IMR-90 (cell line): ENCODE measurements at regions not wholly inside any gene's neighbourhood (a gene's known extent, or its start where the extent isn't known, plus 50 kb on each side); places are given as distances from the start of the nearest gene placed in this dataset.

Experiments used
- ATAC-seq: fragments of 200-7000 bp; cut with Tn5 transposase; 2 replicates; pipeline ENCODE4 v1.9.1; 2020; ENCODE audit warnings: low read depth, mild to moderate bottlenecking, moderate library complexity
- BruUV-seq: library from RNA; stranded (reverse); fragments of 400-500 nt; replicated peaks from 2 replicates; lab custom pipeline; 2021; lab: Mats Ljungman, UMichigan
- CTCF ChIA-PET: fragments of 300-600 bp; formaldehyde crosslinking; extraction: SDS; loops from one replicate; lab custom pipeline; 2021; ENCODE audit warnings: antibody characterized with exemption; lab: Yijun Ruan, JAX
- POLR2A ChIA-PET: fragments of 300-600 bp; sonication (Branson Sonifier 250); formaldehyde crosslinking; loops from one replicate; lab custom pipeline; 2022; ENCODE audit warnings: antibody characterized with exemption; ENCODE audit not compliant: unreplicated experiment; lab: Charles Lee
- DNase-seq: peaks from one replicate; pipeline ENCODE4 v3.0.0; 2013
- H2AFZ ChIP-seq: replicated peaks from 2 replicates; pipeline ENCODE3; 2013; ENCODE audit warnings: low read length, mild to moderate bottlenecking; ENCODE audit not compliant: poor library complexity
- H2AK5ac ChIP-seq: 2 replicates; pipeline ENCODE4 v1.6.1; 2013; ENCODE audit warnings: low read depth, low read length, inconsistent platforms
- H2AK9ac ChIP-seq: replicated peaks from 2 replicates; pipeline ENCODE3; 2013; ENCODE audit warnings: mild to moderate bottlenecking, low read depth, low read length, moderate library complexity; ENCODE audit not compliant: poor library complexity
- H2BK120ac ChIP-seq: 2 replicates; pipeline ENCODE4 v1.6.1; 2013; ENCODE audit warnings: low read depth, low read length, inconsistent platforms
- H2BK15ac ChIP-seq: 3 replicates; pipeline ENCODE4 v1.6.1; 2013; ENCODE audit warnings: low read depth, low read length, inconsistent platforms
- H2BK20ac ChIP-seq: 2 replicates; pipeline ENCODE4 v1.6.1; 2013; ENCODE audit warnings: low read depth, mild to moderate bottlenecking, inconsistent platforms, low read length, moderate library complexity
- H2BK5ac ChIP-seq: 2 replicates; pipeline ENCODE4 v1.6.1; 2013; ENCODE audit warnings: mild to moderate bottlenecking, low read depth, low read length, inconsistent platforms; ENCODE audit not compliant: poor library complexity, severe bottlenecking
- H3K14ac ChIP-seq: replicated peaks from 2 replicates; pipeline ENCODE4 v1.6.1; 2013; ENCODE audit warnings: low read depth, low read length, inconsistent platforms
- H3K18ac ChIP-seq: 2 replicates; pipeline ENCODE4 v1.6.1; 2013; ENCODE audit warnings: low read depth, low read length, control low read depth
- H3K23ac ChIP-seq: 2 replicates; pipeline ENCODE4 v1.6.1; 2013; ENCODE audit warnings: low read depth, low read length, inconsistent platforms
- H3K27ac ChIP-seq: 2 replicates; pipeline ENCODE4 v1.5.1; 2013; ENCODE audit warnings: mild to moderate bottlenecking, control low read depth, low read length; ENCODE audit not compliant: insufficient read depth
- H3K27me3 ChIP-seq: 2 replicates; pipeline ENCODE4 v1.6.1; 2013; ENCODE audit warnings: low read length; ENCODE audit not compliant: control insufficient read depth, insufficient read depth
- H3K36me3 ChIP-seq: 2 replicates; pipeline ENCODE4 v1.6.1; 2013; ENCODE audit warnings: low read length, mixed read lengths; ENCODE audit not compliant: control insufficient read depth, insufficient read depth
- H3K4ac ChIP-seq: 2 replicates; pipeline ENCODE4 v1.6.1; 2013; ENCODE audit warnings: low read depth, low read length, inconsistent platforms
- H3K4me1 ChIP-seq: 2 replicates; pipeline ENCODE4 v1.6.1; 2013; ENCODE audit warnings: low read length, mixed read lengths; ENCODE audit not compliant: control insufficient read depth, insufficient read depth
- H3K4me2 ChIP-seq: 2 replicates; pipeline ENCODE4 v1.6.1; 2013; ENCODE audit warnings: low read depth, mild to moderate bottlenecking, control low read depth, low read length, moderate library complexity
- H3K4me3 ChIP-seq: 2 replicates; pipeline ENCODE4 v1.5.1; 2013; ENCODE audit warnings: low read depth, mild to moderate bottlenecking, control low read depth, low read length, moderate library complexity; ENCODE audit not compliant: insufficient read depth
- H3K56ac ChIP-seq: 2 replicates; pipeline ENCODE4 v1.6.1; 2013; ENCODE audit warnings: low read length, inconsistent platforms; ENCODE audit not compliant: insufficient read depth; ENCODE audit errors: extremely low read depth
- H3K79me1 ChIP-seq, 2 experiments: 2 replicates each; pipeline ENCODE4 v1.6.1; 2013; ENCODE audit warnings: low read length in 2 of 2, inconsistent platforms in 1 of 2, low read depth in 1 of 2
- H3K9ac ChIP-seq: 2 replicates; pipeline ENCODE4 v1.6.1; 2013; ENCODE audit warnings: low read depth, low read length, control low read depth
- H3K9me1 ChIP-seq: 2 replicates; pipeline ENCODE4 v1.6.1; 2013; ENCODE audit warnings: low read length, inconsistent platforms; ENCODE audit not compliant: insufficient read depth
- H3K9me3 ChIP-seq: 2 replicates; pipeline ENCODE4 v1.6.1; 2013; ENCODE audit warnings: low read length; ENCODE audit not compliant: control insufficient read depth, insufficient read depth
- H4K20me1 ChIP-seq: 2 replicates; pipeline ENCODE4 v1.6.1; 2013; ENCODE audit warnings: low read length, inconsistent platforms; ENCODE audit not compliant: insufficient read depth
- H4K5ac ChIP-seq: 2 replicates; pipeline ENCODE4 v1.6.1; 2013; ENCODE audit warnings: mild to moderate bottlenecking, low read depth, low read length, control low read depth
- H4K8ac ChIP-seq, 2 experiments: 2 replicates each; pipeline ENCODE4 v1.6.1; 2013; ENCODE audit warnings: low read depth in 2 of 2, low read length in 2 of 2, control low read depth in 1 of 2, inconsistent platforms in 1 of 2
- H4K91ac ChIP-seq: 2 replicates; pipeline ENCODE4 v1.6.1; 2013; ENCODE audit warnings: low read depth, low read length, inconsistent platforms; ENCODE audit not compliant: insufficient read depth
- BHLHE40 ChIP-seq: fragments of 150-350 bp; IDR thresholded peaks from 2 replicates; pipeline ENCODE4 v1.6.1; 2016; ENCODE audit warnings: mild to moderate bottlenecking, low read depth, low read length
- CEBPB ChIP-seq: IDR thresholded peaks from 2 replicates; pipeline ENCODE4 v1.6.1; 2012; ENCODE audit warnings: low read depth, low read length, improper control_type of control experiment
- CHD1 ChIP-seq: IDR thresholded peaks from 2 replicates; pipeline ENCODE4 v1.6.1; 2012; ENCODE audit warnings: low read depth, low read length, improper control_type of control experiment
- ELK1 ChIP-seq: fragments of 150-350 bp; IDR thresholded peaks from 2 replicates; pipeline ENCODE4 v1.6.1; 2016; ENCODE audit warnings: low read depth, mild to moderate bottlenecking, low read length, moderate library complexity, borderline replicate concordance
- MAFK ChIP-seq: IDR thresholded peaks from 2 replicates; pipeline ENCODE4 v1.6.1; 2012; ENCODE audit warnings: low read depth, low read length, improper control_type of control experiment
- MAZ ChIP-seq: IDR thresholded peaks from 2 replicates; pipeline ENCODE4 v1.6.1; 2012; ENCODE audit warnings: low read depth, mild to moderate bottlenecking, low read length, improper control_type of control experiment, moderate library complexity, borderline replicate concordance
- MXI1 ChIP-seq: IDR thresholded peaks from 2 replicates; pipeline ENCODE4 v1.6.1; 2012; ENCODE audit warnings: low read depth, mild to moderate bottlenecking, low read length, moderate library complexity, borderline replicate concordance
- NFE2L2 ChIP-seq: fragments of 150-350 bp; IDR thresholded peaks from 2 replicates; pipeline ENCODE4 v1.6.1; 2016; ENCODE audit warnings: low read depth, mild to moderate bottlenecking, low read length
- POLR2A ChIP-seq: IDR thresholded peaks from 2 replicates; pipeline ENCODE4 v1.6.1; 2012; ENCODE audit warnings: mild to moderate bottlenecking, low read depth, low read length
- RAD21 ChIP-seq: IDR thresholded peaks from 2 replicates; pipeline ENCODE4 v1.6.1; 2012; ENCODE audit warnings: low read length, improper control_type of control experiment
- RCOR1 ChIP-seq: IDR thresholded peaks from 2 replicates; pipeline ENCODE4 v1.6.1; 2012; ENCODE audit warnings: mild to moderate bottlenecking, low read length, improper control_type of control experiment; ENCODE audit not compliant: insufficient replicate concordance
- RFX5 ChIP-seq: IDR thresholded peaks from 2 replicates; pipeline ENCODE4 v1.8.0; 2012; ENCODE audit warnings: low read depth, mild to moderate bottlenecking, low read length, moderate library complexity
- SMC3 ChIP-seq: fragments of 150-350 bp; IDR thresholded peaks from 2 replicates; pipeline ENCODE4 v1.6.1; 2016; ENCODE audit warnings: low read depth, mild to moderate bottlenecking, antibody characterized with exemption, low read length, moderate library complexity
- WGBS, 2 experiments: methylation state at CpG; one replicate each; pipeline versions ENCODE4 v1.1.5 to v1.1.7; 2013; ENCODE audit warnings: missing lambda C conversion rate in 2 of 2; ENCODE audit not compliant: insufficient read length in 1 of 2; ENCODE audit errors: extremely low coverage in 2 of 2; 5-methylcytosine and 5-hydroxymethylcytosine counted together
- dilution Hi-C: fragments of 300-500 bp; cut with HindIII; formaldehyde crosslinking; loops from one replicate; pipeline ENCODE4 v1.14.3; 2018; ENCODE audit warnings: low sequenced_read_pairs; ENCODE audit not compliant: unreplicated experiment
- in situ Hi-C: fragments of 300-500 bp; cut with MboI; formaldehyde crosslinking; loops from 3 replicates; pipeline ENCODE4 v1.14.3; 2019; ENCODE audit warnings: low sequenced_read_pairs, inconsistent platforms, mixed read lengths
- intact Hi-C: fragments of 100-400 bp; cut with micrococcal nuclease; formaldehyde crosslinking; loops from 2 replicates; pipeline ENCODE4 v1.10.0; 2022
- TF ChIP-seq, protein P1 (sequence below): fragments of 150-350 bp; IDR thresholded peaks from 2 replicates; pipeline ENCODE4 v1.6.1; 2017; ENCODE audit warnings: mild to moderate bottlenecking, antibody characterized with exemption, low read length, low read depth
- TF ChIP-seq, protein P2 (sequence below): conservative IDR thresholded peaks from 2 replicates; pipeline ENCODE4 v1.5.1; 2012; ENCODE audit warnings: mild to moderate bottlenecking, low read depth, low read length, improper control_type of control experiment

GRCh38 chr12:114504311-114504710 is 98.4 kb upstream of the TBX5 start:
- peak; percentile 66 for ATAC-seq
- intact Hi-C loops, result loop anchor here (1.0 kb wide), 1 partner anchor 97 kb away; no protein-coding TSS in a partner anchor
- peak overlapping the region; percentile 74; the same call in 1 of the 2 replicates for H3K23ac ChIP-seq

More at GRCh38 chr12:114504311-114504710, 98.4 kb upstream of the TBX5 start:
- Histone ChIP-seq H4K91ac (peak overlapping the region; percentile 70; the same call in 1 of the 2 replicates), H3K4me2 (peak overlapping the region; percentile 7; the same call in 1 of the 2 replicates), H2BK120ac (peak overlapping the region; percentile 79; the same call in 1 of the 2 replicates), H3K4me3 (no peak overlapping the region), H4K20me1 (no peaks in the 10 kb centered on the region), H3K27me3 (no peaks in the 10 kb centered on the region), H3K4me1 (peaks cover 11% of the 10 kb centered on the region), H3K56ac (no peak overlapping the region), H3K9me3 (no peaks in the 10 kb centered on the region), H2AFZ (peak overlapping the region; percentile 72), H3K4ac (peak overlapping the region; percentile 78; the same call in 1 of the 2 replicates), H2BK20ac (peak overlapping the region; percentile 88), H2BK5ac (no peak overlapping the region), H4K8ac (peak overlapping the region in 1 of 2 experiments; percentile 47; a peak in 1 of 4 replicates), H2AK5ac (0 out of 2 replicates have a peak overlapping the region, but pooled peaks have one; percentile 7), H3K27ac (no peak overlapping the region), H2BK15ac (0 out of 3 replicates have a peak overlapping the region, but pooled peaks have one; percentile 91), H3K9ac (no peak overlapping the region), H2AK9ac (no peak overlapping the region), H3K36me3 (no peaks in the 10 kb centered on the region), H3K18ac (no peak overlapping the region), H3K9me1 (peaks cover 3% of the 10 kb centered on the region; the same call in 1 of the 2 replicates), H4K5ac (no peak overlapping the region), H3K14ac (peak overlapping the region; percentile 64; the same call in 1 of the 2 replicates), H3K79me1 (no peaks in the 10 kb centered on the region; a peak in 1 of 4 replicates)
- CTCF ChIA-PET, result interaction anchor here (0.6 to 1.0 kb wide), 3 partner anchors 24 to 524 kb away, joined by 3 read pairs; no protein-coding TSS in a partner anchor
- TF ChIP-seq, protein P1, sequence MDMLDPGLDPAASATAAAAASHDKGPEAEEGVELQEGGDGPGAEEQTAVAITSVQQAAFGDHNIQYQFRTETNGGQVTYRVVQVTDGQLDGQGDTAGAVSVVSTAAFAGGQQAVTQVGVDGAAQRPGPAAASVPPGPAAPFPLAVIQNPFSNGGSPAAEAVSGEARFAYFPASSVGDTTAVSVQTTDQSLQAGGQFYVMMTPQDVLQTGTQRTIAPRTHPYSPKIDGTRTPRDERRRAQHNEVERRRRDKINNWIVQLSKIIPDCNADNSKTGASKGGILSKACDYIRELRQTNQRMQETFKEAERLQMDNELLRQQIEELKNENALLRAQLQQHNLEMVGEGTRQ, result no peak
- TF ChIP-seq CHD1, result no peak
- no peak for TF ChIP-seq MAFK
- no peak for TF ChIP-seq RAD21
- TF ChIP-seq MXI1, result no peak
- no peak for TF ChIP-seq BHLHE40
- no peak for TF ChIP-seq RFX5
- TF ChIP-seq SMC3, result no peak
- TF ChIP-seq POLR2A, result no peak
- TF ChIP-seq, protein P2, sequence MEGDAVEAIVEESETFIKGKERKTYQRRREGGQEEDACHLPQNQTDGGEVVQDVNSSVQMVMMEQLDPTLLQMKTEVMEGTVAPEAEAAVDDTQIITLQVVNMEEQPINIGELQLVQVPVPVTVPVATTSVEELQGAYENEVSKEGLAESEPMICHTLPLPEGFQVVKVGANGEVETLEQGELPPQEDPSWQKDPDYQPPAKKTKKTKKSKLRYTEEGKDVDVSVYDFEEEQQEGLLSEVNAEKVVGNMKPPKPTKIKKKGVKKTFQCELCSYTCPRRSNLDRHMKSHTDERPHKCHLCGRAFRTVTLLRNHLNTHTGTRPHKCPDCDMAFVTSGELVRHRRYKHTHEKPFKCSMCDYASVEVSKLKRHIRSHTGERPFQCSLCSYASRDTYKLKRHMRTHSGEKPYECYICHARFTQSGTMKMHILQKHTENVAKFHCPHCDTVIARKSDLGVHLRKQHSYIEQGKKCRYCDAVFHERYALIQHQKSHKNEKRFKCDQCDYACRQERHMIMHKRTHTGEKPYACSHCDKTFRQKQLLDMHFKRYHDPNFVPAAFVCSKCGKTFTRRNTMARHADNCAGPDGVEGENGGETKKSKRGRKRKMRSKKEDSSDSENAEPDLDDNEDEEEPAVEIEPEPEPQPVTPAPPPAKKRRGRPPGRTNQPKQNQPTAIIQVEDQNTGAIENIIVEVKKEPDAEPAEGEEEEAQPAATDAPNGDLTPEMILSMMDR, result no peak
- no peak for TF ChIP-seq ELK1
- TF ChIP-seq MAZ, result no peak
- no peak for TF ChIP-seq CEBPB
- TF ChIP-seq RCOR1, result no peak
- TF ChIP-seq NFE2L2, result no peak
- POLR2A ChIA-PET, result interaction anchor here (0.6 kb wide), 1 partner anchor 80 kb away, joined by 3 read pairs; no protein-coding TSS in a partner anchor
- in situ Hi-C loops (loop anchor here (25.0 kb wide), 1 partner anchor 342 kb away; no protein-coding TSS in a partner anchor), dilution Hi-C loops (no loop called here)
- no TSS peak for BruUV-seq
- peak; percentile 44 for DNase-seq
- WGBS, 2 experiments, result 20% methylated on average over 1 of the region's 3 CpGs; no CpG with 5 or more reads in 1 of the 2 experiments
